PC-9 (cell line): ENCODE measurements at regions not wholly inside any gene's neighbourhood (a gene's known extent, or its start where the extent isn't known, plus 50 kb on each side); places are given as distances from the start of the nearest gene placed in this dataset.

ENCODE experiments used
- BruUV-seq: library from RNA; stranded (reverse); fragments of 400-500 nt; replicated peaks from 2 replicates; lab custom pipeline; 2021; lab: Mats Ljungman, UMichigan
- CTCF ChIA-PET: fragments of 300-600 bp; sonication (Branson Sonifier 250); formaldehyde crosslinking; loops from one replicate; lab custom pipeline; 2022; ENCODE audit warnings: antibody characterized with exemption; lab: Charles Lee
- POLR2A ChIA-PET: fragments of 300-600 bp; sonication (Branson Sonifier 250); formaldehyde crosslinking; loops from one replicate; lab custom pipeline; 2022; ENCODE audit warnings: antibody characterized with exemption; ENCODE audit not compliant: unreplicated experiment; lab: Charles Lee
- DNase-seq, 2 experiments: peaks; one replicate each; pipeline versions ENCODE4 v3.0.0 to v3.0.0-alpha.2; 2015 to 2022; ENCODE audit warnings: mixed read lengths in 1 of 2
- H2AFZ ChIP-seq: fragments of 200-600 bp; sonication (generic); 2 replicates; pipeline ENCODE4 v1.8.1; 2017; ENCODE audit warnings: antibody characterized with exemption
- H3F3A ChIP-seq: fragments of 200-600 bp; sonication (generic); 2 replicates; pipeline ENCODE4 v1.8.1; 2017; ENCODE audit warnings: antibody characterized with exemption, mild to moderate bottlenecking, low read depth; ENCODE audit not compliant: insufficient read depth
- H3K27ac ChIP-seq: fragments of 200-600 bp; sonication (generic); 2 replicates; pipeline ENCODE4 v1.6.1; 2016; ENCODE audit warnings: mixed run types
- H3K27me3 ChIP-seq: fragments of 200-600 bp; sonication (generic); 2 replicates; pipeline ENCODE4 v1.6.1; 2016; ENCODE audit warnings: low read depth, mixed run types; ENCODE audit not compliant: insufficient read depth
- H3K36me3 ChIP-seq: fragments of 200-600 bp; sonication (generic); 2 replicates; pipeline ENCODE4 v1.6.1; 2016; ENCODE audit warnings: low read depth, mixed run types
- H3K4me1 ChIP-seq: fragments of 200-600 bp; sonication (generic); replicated peaks from 2 replicates; pipeline ENCODE4 v1.6.1; 2016; ENCODE audit warnings: mixed run types; ENCODE audit not compliant: insufficient read depth
- H3K4me2 ChIP-seq: fragments of 200-600 bp; sonication (generic); 2 replicates; pipeline ENCODE4 v1.6.1; 2017; ENCODE audit warnings: mixed run types
- H3K4me3 ChIP-seq: fragments of 200-600 bp; sonication (generic); 2 replicates; pipeline ENCODE4 v1.6.1; 2016; ENCODE audit warnings: mixed run types
- H3K79me2 ChIP-seq: fragments of 200-600 bp; sonication (generic); 2 replicates; pipeline ENCODE4 v1.6.1; 2017; ENCODE audit warnings: low read depth, mixed run types
- H3K9me2 ChIP-seq: fragments of 200-600 bp; sonication (generic); 2 replicates; pipeline ENCODE4 v1.8.1; 2017; ENCODE audit warnings: mild to moderate bottlenecking; ENCODE audit not compliant: insufficient read depth
- H3K9me3 ChIP-seq: fragments of 200-600 bp; sonication (generic); 2 replicates; pipeline ENCODE4 v1.8.1; 2016; ENCODE audit warnings: low read depth; ENCODE audit not compliant: insufficient read depth
- H4K20me1 ChIP-seq: fragments of 200-600 bp; sonication (generic); 2 replicates; pipeline ENCODE4 v1.8.1; 2017; ENCODE audit not compliant: insufficient read depth
- EZH2 ChIP-seq: fragments of 200-600 bp; sonication (generic); IDR thresholded peaks from 2 replicates; pipeline ENCODE4 v1.8.0; 2017; ENCODE audit warnings: antibody characterized with exemption, low read depth
- intact Hi-C: fragments of 100-400 bp; cut with micrococcal nuclease; formaldehyde crosslinking; loops from one replicate; pipeline ENCODE4 v1.10.0; 2022; ENCODE audit not compliant: unreplicated experiment
- TF ChIP-seq, protein P1 (sequence below): fragments of 200-600 bp; sonication (generic); conservative IDR thresholded peaks from 2 replicates; pipeline ENCODE4 v1.6.1; 2017; ENCODE audit warnings: mixed run types, antibody characterized with exemption, mild to moderate bottlenecking, moderate library complexity

DNA sequence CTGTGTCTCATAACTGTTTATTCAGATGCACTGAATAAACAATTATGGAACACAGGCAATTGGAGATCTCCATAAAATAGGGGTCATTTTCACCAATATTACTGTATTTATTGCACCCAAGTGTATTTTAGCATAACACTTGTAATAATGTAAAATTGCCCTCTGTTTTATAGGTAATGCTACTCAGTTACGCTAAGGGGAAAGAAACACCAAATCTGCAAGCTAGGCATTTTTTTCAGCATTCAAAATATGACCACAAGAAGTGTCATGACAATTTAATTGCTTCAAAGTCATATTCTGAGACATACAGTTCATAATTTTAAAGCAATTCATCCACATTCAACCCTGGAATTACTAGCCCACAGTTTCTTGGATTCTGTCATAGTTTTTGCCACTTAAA is 643.2 kb upstream of the NOX3 start:
- ChIA-PET POLR2A (no interaction called here), CTCF (no interaction called here)

DNA sequence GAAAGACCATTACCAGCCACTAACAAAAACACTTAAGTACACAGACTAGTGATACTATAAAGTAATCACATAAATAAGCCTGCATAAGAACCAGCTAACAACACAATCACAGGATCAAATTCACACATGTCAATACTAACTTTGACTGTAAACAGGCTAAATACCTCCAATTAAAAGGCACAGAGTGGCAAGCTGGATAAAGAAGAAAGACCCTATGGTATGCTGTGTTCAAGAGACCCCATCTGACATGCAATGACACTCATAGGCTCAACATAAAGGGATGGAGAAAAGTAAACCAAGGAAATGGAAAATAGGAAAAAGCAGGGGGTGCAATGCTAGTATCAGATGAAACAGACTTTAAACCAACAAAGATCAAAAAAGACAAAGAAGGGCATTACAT is 631.8 kb upstream of the NOX3 start:
- BruUV-seq, result no TSS peak
- no peaks in the 10 kb centered on the region for H3K27me3 ChIP-seq
- no peak overlapping the region for H3K27ac ChIP-seq

More for the DNA sequence above, 643.2 kb upstream of the NOX3 start:
- H2AFZ ChIP-seq, result no peak overlapping the region
- no peaks in the 10 kb centered on the region for H3K36me3 ChIP-seq
- no peaks in the 10 kb centered on the region for H4K20me1 ChIP-seq
- BruUV-seq, result no TSS peak
- H3K4me2 ChIP-seq, result no peak overlapping the region
- H3K9me3 ChIP-seq, result no peaks in the 10 kb centered on the region
- H3F3A ChIP-seq, result no peaks in the 10 kb centered on the region
- no peaks in the 10 kb centered on the region for H3K9me2 ChIP-seq
- DNase-seq, result no peak
- H3K27me3 ChIP-seq, result no peaks in the 10 kb centered on the region
- intact Hi-C loops, result no loop called here
- TF ChIP-seq, protein P1, sequence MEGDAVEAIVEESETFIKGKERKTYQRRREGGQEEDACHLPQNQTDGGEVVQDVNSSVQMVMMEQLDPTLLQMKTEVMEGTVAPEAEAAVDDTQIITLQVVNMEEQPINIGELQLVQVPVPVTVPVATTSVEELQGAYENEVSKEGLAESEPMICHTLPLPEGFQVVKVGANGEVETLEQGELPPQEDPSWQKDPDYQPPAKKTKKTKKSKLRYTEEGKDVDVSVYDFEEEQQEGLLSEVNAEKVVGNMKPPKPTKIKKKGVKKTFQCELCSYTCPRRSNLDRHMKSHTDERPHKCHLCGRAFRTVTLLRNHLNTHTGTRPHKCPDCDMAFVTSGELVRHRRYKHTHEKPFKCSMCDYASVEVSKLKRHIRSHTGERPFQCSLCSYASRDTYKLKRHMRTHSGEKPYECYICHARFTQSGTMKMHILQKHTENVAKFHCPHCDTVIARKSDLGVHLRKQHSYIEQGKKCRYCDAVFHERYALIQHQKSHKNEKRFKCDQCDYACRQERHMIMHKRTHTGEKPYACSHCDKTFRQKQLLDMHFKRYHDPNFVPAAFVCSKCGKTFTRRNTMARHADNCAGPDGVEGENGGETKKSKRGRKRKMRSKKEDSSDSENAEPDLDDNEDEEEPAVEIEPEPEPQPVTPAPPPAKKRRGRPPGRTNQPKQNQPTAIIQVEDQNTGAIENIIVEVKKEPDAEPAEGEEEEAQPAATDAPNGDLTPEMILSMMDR, result no peak
- TF ChIP-seq EZH2, result no peak
- no peak overlapping the region for H3K27ac ChIP-seq
- H3K4me3 ChIP-seq, result no peak overlapping the region
- H3K4me1 ChIP-seq, result no peaks in the 10 kb centered on the region
- H3K79me2 ChIP-seq, result no peaks in the 10 kb centered on the region

DNA sequence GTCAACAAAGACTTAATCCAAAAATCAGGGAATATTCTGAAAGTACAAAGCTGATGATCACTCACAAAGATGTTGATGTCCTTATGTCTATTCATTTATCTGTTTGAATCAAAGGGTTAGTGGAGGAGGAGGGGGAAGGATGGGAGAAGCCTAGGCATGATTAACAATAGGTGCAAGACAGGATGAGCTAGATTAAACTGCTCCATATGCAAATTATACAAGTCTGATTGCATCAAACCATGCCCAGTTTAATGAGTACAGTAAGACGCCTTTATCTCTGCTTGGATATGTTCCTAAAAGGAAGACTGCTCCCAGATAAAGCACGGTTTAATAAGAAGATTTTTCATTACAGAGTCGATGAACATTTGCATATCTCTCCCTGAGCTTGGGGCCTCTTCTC is 626.4 kb upstream of the NOX3 start:
- CTCF ChIA-PET, result no interaction called here
- H3K27me3 ChIP-seq, result no peaks in the 10 kb centered on the region
- TF ChIP-seq, protein P1, result no peak
- TF ChIP-seq EZH2, result no peak
- H3K27ac ChIP-seq, result no peak overlapping the region
- H3F3A ChIP-seq, result no peaks in the 10 kb centered on the region
- BruUV-seq, result no TSS peak
- H3K9me3 ChIP-seq, result no peaks in the 10 kb centered on the region
- H3K4me3 ChIP-seq, result no peak overlapping the region
- H4K20me1 ChIP-seq, result no peaks in the 10 kb centered on the region
- intact Hi-C loops, result no loop called here
- H3K4me1 ChIP-seq, result no peaks in the 10 kb centered on the region
- H3K79me2 ChIP-seq, result no peaks in the 10 kb centered on the region
- no peaks in the 10 kb centered on the region for H3K36me3 ChIP-seq
- POLR2A ChIA-PET, result no interaction called here
- no peak overlapping the region for H3K4me2 ChIP-seq
- DNase-seq, result no peak
- H3K9me2 ChIP-seq, result no peaks in the 10 kb centered on the region
- H2AFZ ChIP-seq, result no peak overlapping the region

More for the DNA sequence above, 631.8 kb upstream of the NOX3 start:
- Histone ChIP-seq H3K4me3 (no peak overlapping the region), H3K79me2 (no peaks in the 10 kb centered on the region), H3K4me2 (no peak overlapping the region), H3K4me1 (no peaks in the 10 kb centered on the region), H2AFZ (no peak overlapping the region), H4K20me1 (no peaks in the 10 kb centered on the region), H3F3A (no peaks in the 10 kb centered on the region), H3K9me2 (no peaks in the 10 kb centered on the region), H3K9me3 (no peaks in the 10 kb centered on the region; the same call in 1 of the 2 replicates), H3K36me3 (no peaks in the 10 kb centered on the region)
- TF ChIP-seq, protein P1, result no peak
- no peak for TF ChIP-seq EZH2
- ChIA-PET POLR2A (no interaction called here), CTCF (no interaction called here)
- intact Hi-C loops, result no loop called here
- DNase-seq, result no peak
